ENCODE measurements at regions not wholly inside any gene's neighbourhood (a gene's known extent, or its start where the extent isn't known, plus 50 kb on each side); places are given as distances from the start of the nearest gene placed in this dataset.

GRCh38 chr1:13922466-13923110 is 222.6 kb downstream of the PRDM2 start:
- CTCF ChIA-PET, result no interaction called here
- DNase-seq (ENCODE audit: low spot score) (no peak), ATAC-seq (no peak)
- H3K9me3 Mint-ChIP-seq, result peaks cover 42% of the 10 kb centered on the region
- TF ChIP-seq CREB1 (CRISPR knock-in tag; IDR thresholded peaks at IDR 0.05) (no peak), ATF3 (CRISPR knock-in tag; conservative IDR thresholded peaks at IDR 0.05) (no peak), MYBL2 (CRISPR knock-in tag; IDR thresholded peaks at IDR 0.05) (no peak), ZNF121 (CRISPR knock-in tag; IDR thresholded peaks at IDR 0.05) (no peak), HMGA2 (CRISPR knock-in tag; IDR thresholded peaks at IDR 0.05) (no peak), EMX1 (CRISPR knock-in tag; IDR thresholded peaks at IDR 0.05) (no peak), RELA (CRISPR knock-in tag; IDR thresholded peaks at IDR 0.05; ENCODE audit: borderline replicate concordance) (no peak), GTF2I (CRISPR knock-in tag; conservative IDR thresholded peaks at IDR 0.05) (no peak), PRDM15 (CRISPR knock-in tag; IDR thresholded peaks at IDR 0.05) (no peak)
- TF ChIP-seq, protein P1, sequence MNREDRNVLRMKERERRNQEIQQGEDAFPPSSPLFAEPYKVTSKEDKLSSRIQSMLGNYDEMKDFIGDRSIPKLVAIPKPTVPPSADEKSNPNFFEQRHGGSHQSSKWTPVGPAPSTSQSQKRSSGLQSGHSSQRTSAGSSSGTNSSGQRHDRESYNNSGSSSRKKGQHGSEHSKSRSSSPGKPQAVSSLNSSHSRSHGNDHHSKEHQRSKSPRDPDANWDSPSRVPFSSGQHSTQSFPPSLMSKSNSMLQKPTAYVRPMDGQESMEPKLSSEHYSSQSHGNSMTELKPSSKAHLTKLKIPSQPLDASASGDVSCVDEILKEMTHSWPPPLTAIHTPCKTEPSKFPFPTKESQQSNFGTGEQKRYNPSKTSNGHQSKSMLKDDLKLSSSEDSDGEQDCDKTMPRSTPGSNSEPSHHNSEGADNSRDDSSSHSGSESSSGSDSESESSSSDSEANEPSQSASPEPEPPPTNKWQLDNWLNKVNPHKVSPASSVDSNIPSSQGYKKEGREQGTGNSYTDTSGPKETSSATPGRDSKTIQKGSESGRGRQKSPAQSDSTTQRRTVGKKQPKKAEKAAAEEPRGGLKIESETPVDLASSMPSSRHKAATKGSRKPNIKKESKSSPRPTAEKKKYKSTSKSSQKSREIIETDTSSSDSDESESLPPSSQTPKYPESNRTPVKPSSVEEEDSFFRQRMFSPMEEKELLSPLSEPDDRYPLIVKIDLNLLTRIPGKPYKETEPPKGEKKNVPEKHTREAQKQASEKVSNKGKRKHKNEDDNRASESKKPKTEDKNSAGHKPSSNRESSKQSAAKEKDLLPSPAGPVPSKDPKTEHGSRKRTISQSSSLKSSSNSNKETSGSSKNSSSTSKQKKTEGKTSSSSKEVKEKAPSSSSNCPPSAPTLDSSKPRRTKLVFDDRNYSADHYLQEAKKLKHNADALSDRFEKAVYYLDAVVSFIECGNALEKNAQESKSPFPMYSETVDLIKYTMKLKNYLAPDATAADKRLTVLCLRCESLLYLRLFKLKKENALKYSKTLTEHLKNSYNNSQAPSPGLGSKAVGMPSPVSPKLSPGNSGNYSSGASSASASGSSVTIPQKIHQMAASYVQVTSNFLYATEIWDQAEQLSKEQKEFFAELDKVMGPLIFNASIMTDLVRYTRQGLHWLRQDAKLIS (CRISPR knock-in tag; IDR thresholded peaks at IDR 0.05; ENCODE audit: borderline replicate concordance), result no peak
- TF ChIP-seq, protein P2, sequence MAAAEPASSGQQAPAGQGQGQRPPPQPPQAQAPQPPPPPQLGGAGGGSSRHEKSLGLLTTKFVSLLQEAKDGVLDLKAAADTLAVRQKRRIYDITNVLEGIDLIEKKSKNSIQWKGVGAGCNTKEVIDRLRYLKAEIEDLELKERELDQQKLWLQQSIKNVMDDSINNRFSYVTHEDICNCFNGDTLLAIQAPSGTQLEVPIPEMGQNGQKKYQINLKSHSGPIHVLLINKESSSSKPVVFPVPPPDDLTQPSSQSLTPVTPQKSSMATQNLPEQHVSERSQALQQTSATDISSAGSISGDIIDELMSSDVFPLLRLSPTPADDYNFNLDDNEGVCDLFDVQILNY (CRISPR knock-in tag; IDR thresholded peaks at IDR 0.05), result no peak
- TF ChIP-seq, protein P3, sequence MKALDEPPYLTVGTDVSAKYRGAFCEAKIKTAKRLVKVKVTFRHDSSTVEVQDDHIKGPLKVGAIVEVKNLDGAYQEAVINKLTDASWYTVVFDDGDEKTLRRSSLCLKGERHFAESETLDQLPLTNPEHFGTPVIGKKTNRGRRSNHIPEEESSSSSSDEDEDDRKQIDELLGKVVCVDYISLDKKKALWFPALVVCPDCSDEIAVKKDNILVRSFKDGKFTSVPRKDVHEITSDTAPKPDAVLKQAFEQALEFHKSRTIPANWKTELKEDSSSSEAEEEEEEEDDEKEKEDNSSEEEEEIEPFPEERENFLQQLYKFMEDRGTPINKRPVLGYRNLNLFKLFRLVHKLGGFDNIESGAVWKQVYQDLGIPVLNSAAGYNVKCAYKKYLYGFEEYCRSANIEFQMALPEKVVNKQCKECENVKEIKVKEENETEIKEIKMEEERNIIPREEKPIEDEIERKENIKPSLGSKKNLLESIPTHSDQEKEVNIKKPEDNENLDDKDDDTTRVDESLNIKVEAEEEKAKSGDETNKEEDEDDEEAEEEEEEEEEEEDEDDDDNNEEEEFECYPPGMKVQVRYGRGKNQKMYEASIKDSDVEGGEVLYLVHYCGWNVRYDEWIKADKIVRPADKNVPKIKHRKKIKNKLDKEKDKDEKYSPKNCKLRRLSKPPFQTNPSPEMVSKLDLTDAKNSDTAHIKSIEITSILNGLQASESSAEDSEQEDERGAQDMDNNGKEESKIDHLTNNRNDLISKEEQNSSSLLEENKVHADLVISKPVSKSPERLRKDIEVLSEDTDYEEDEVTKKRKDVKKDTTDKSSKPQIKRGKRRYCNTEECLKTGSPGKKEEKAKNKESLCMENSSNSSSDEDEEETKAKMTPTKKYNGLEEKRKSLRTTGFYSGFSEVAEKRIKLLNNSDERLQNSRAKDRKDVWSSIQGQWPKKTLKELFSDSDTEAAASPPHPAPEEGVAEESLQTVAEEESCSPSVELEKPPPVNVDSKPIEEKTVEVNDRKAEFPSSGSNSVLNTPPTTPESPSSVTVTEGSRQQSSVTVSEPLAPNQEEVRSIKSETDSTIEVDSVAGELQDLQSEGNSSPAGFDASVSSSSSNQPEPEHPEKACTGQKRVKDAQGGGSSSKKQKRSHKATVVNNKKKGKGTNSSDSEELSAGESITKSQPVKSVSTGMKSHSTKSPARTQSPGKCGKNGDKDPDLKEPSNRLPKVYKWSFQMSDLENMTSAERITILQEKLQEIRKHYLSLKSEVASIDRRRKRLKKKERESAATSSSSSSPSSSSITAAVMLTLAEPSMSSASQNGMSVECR (CRISPR knock-in tag; IDR thresholded peaks at IDR 0.05; ENCODE audit: borderline replicate concordance), result no peak
- TF ChIP-seq, protein P4, sequence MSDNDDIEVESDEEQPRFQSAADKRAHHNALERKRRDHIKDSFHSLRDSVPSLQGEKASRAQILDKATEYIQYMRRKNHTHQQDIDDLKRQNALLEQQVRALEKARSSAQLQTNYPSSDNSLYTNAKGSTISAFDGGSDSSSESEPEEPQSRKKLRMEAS (CRISPR knock-in tag; IDR thresholded peaks at IDR 0.05), result no peak
- TF ChIP-seq, protein P5, sequence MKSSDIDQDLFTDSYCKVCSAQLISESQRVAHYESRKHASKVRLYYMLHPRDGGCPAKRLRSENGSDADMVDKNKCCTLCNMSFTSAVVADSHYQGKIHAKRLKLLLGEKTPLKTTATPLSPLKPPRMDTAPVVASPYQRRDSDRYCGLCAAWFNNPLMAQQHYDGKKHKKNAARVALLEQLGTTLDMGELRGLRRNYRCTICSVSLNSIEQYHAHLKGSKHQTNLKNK (CRISPR knock-in tag; IDR thresholded peaks at IDR 0.05), result no peak
- H3K27ac Mint-ChIP-seq, result no peak overlapping the region
- peaks cover 43% of the 10 kb centered on the region for H3K27me3 Mint-ChIP-seq (ENCODE audit: low read depth)
- H3K36me3 Mint-ChIP-seq, result peaks cover 14% of the 10 kb centered on the region
- H3K4me1 Mint-ChIP-seq, result no peaks in the 10 kb centered on the region
- H3K4me3 Mint-ChIP-seq, result no peak overlapping the region
- POLR2A ChIA-PET, result no interaction called here
